ENCODE measurements at regions not wholly inside any gene's neighbourhood (a gene's known extent, or its start where the extent isn't known, plus 50 kb on each side); places are given as distances from the start of the nearest gene placed in this dataset.

DNA sequence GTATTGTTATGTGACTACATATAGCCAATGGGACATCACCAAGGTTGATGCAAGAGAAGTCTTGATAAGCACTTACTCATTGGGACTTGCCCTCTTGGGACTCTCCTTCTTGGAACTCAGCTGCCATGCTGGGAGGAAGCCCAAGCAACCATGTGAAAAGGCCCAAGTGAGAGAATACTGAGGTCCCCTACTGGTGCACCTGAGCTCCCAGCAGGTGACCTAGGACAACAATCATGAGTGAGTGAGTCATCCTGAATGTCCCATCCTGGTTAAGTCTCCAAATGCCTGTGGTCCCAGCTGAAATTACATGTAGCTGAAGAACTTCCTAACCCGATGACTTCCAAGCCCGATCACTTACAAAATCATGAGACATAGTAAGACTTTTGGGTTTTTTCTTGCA lies 260.7 kb downstream of the ICE1 start:
- DNase-seq (ENCODE audit: low read depth, low spot score): no peak
- H3K27ac Mint-ChIP-seq (ENCODE audit: unreplicated experiment): no peak overlapping the region
- H3K27me3 Mint-ChIP-seq (ENCODE audit: low read depth): peaks cover 2% of the 10 kb centered on the region
- H3K4me1 Mint-ChIP-seq: peaks cover 10% of the 10 kb centered on the region
- no peak overlapping the region for H3K4me3 Mint-ChIP-seq
- H3K36me3 Mint-ChIP-seq (ENCODE audit: low read depth): no peaks in the 10 kb centered on the region
- TF ChIP-seq, protein P1, sequence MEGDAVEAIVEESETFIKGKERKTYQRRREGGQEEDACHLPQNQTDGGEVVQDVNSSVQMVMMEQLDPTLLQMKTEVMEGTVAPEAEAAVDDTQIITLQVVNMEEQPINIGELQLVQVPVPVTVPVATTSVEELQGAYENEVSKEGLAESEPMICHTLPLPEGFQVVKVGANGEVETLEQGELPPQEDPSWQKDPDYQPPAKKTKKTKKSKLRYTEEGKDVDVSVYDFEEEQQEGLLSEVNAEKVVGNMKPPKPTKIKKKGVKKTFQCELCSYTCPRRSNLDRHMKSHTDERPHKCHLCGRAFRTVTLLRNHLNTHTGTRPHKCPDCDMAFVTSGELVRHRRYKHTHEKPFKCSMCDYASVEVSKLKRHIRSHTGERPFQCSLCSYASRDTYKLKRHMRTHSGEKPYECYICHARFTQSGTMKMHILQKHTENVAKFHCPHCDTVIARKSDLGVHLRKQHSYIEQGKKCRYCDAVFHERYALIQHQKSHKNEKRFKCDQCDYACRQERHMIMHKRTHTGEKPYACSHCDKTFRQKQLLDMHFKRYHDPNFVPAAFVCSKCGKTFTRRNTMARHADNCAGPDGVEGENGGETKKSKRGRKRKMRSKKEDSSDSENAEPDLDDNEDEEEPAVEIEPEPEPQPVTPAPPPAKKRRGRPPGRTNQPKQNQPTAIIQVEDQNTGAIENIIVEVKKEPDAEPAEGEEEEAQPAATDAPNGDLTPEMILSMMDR (conservative IDR thresholded peaks at IDR 0.05): no peak
- peaks cover 8% of the 10 kb centered on the region for H3K9me3 Mint-ChIP-seq

- DNase-seq (ENCODE audit: low read depth, low spot score): no peak
- Mint-ChIP-seq H3K4me1 (no peaks in the 10 kb centered on the region), H3K27ac (ENCODE audit: unreplicated experiment) (no peak overlapping the region), H3K36me3 (ENCODE audit: low read depth) (no peaks in the 10 kb centered on the region), H3K9me3 (peaks cover 8% of the 10 kb centered on the region), H3K4me3 (no peak overlapping the region), H3K27me3 (ENCODE audit: low read depth) (no peaks in the 10 kb centered on the region)
- TF ChIP-seq, protein P1 (conservative IDR thresholded peaks at IDR 0.05): no peak
Measured at GRCh38 chr5:5678909-5679308, 256.4 kb downstream of the ICE1 start.

DNA sequence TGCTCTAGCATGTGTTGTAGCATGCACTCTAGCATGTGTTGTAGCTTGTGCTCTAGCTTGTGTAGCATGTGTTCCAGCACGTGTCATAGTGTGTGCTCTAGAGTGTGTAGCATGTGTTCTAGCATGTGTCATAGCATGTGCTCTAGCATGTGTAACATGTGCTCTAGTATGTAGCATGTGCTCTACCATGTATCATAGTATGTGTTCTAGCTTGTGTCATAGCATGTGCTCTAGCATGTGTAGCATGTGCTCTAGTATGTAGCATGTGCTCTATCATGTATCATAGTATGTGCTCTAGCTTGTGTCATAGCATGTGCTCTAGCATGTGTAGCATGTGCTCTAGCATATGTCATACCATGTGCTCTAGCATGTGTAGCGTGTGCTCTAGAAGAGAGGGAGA lies 255.3 kb downstream of the ICE1 start:
- no peak for DNase-seq (ENCODE audit: low read depth, low spot score)
- H3K4me3 Mint-ChIP-seq: no peak overlapping the region
- peaks cover 3% of the 10 kb centered on the region for H3K9me3 Mint-ChIP-seq
- no peaks in the 10 kb centered on the region for H3K27me3 Mint-ChIP-seq (ENCODE audit: low read depth)
- no peaks in the 10 kb centered on the region for H3K36me3 Mint-ChIP-seq (ENCODE audit: low read depth)
- TF ChIP-seq, protein P1 (conservative IDR thresholded peaks at IDR 0.05): no peak
- H3K27ac Mint-ChIP-seq (ENCODE audit: unreplicated experiment): peak overlapping the region; percentile 8
- no peaks in the 10 kb centered on the region for H3K4me1 Mint-ChIP-seq

DNA sequence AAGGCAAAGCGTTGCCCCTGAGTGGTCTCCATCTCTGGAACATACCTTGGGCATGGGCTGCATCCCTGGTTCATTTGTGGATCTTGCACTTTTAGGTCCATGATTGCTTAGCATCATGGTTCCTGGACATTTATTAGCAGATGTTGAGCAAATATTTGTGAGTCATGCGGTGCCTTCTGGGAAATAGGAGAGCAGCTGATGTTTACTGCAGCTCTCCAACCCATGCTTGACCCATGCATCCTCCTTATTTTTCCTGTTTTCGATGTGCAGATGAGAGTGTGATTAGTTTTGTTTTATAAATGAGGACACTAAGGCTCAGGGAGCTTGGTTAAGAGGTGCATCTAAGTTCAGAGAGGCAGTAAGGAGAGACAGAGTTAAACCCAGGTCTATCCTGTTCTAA lies 253.7 kb downstream of the ICE1 start:
- Mint-ChIP-seq H3K27me3 (ENCODE audit: low read depth) (no peaks in the 10 kb centered on the region), H3K36me3 (ENCODE audit: low read depth) (no peaks in the 10 kb centered on the region), H3K27ac (ENCODE audit: unreplicated experiment) (no peak overlapping the region), H3K9me3 (no peaks in the 10 kb centered on the region), H3K4me1 (no peaks in the 10 kb centered on the region), H3K4me3 (no peak overlapping the region)
- no peak for DNase-seq (ENCODE audit: low read depth, low spot score)
- TF ChIP-seq, protein P1 (conservative IDR thresholded peaks at IDR 0.05): no peak

GRCh38 chr5:5675511-5675910 lies 253.0 kb downstream of the ICE1 start:
- H3K9me3 Mint-ChIP-seq: no peaks in the 10 kb centered on the region
- no peak for DNase-seq (ENCODE audit: low read depth, low spot score)
- no peak overlapping the region for H3K27ac Mint-ChIP-seq (ENCODE audit: unreplicated experiment)
- no peaks in the 10 kb centered on the region for H3K36me3 Mint-ChIP-seq (ENCODE audit: low read depth)
- H3K27me3 Mint-ChIP-seq (ENCODE audit: low read depth): no peaks in the 10 kb centered on the region
- no peaks in the 10 kb centered on the region for H3K4me1 Mint-ChIP-seq
- TF ChIP-seq, protein P1 (conservative IDR thresholded peaks at IDR 0.05): no peak
- H3K4me3 Mint-ChIP-seq: no peak overlapping the region

DNA sequence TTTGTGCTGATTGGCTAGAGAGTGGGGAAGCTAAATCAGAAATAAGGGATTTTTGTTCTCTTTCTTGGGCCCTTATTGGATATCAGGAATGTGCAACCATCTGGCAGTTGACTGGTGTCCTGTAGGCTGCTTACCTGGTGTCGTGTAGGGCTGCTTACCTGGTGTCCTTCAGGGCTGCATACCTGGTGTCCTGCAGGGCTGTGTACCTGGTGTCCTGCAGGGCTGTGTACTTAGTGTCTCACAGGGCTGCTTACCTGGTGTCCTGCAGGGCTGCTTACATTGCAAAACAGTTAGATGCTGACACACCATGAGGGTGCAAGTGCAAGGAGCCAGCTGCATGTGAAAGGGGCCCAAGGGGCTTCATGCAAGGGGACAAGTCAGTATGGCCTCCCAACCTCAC lies 249.3 kb downstream of the ICE1 start:
- H3K9me3 Mint-ChIP-seq: no peaks in the 10 kb centered on the region
- H3K27ac Mint-ChIP-seq (ENCODE audit: unreplicated experiment): no peak overlapping the region
- TF ChIP-seq, protein P1 (conservative IDR thresholded peaks at IDR 0.05): no peak
- DNase-seq (ENCODE audit: low read depth, low spot score): no peak
- H3K27me3 Mint-ChIP-seq (ENCODE audit: low read depth): no peaks in the 10 kb centered on the region
- no peaks in the 10 kb centered on the region for H3K36me3 Mint-ChIP-seq (ENCODE audit: low read depth)
- H3K4me1 Mint-ChIP-seq: peaks cover 4% of the 10 kb centered on the region
- H3K4me3 Mint-ChIP-seq: no peak overlapping the region
